ENCODE measurements at regions not wholly inside any gene's neighbourhood (a gene's known extent, or its start where the extent isn't known, plus 50 kb on each side); places are given as distances from the start of the nearest gene placed in this dataset.

DNA sequence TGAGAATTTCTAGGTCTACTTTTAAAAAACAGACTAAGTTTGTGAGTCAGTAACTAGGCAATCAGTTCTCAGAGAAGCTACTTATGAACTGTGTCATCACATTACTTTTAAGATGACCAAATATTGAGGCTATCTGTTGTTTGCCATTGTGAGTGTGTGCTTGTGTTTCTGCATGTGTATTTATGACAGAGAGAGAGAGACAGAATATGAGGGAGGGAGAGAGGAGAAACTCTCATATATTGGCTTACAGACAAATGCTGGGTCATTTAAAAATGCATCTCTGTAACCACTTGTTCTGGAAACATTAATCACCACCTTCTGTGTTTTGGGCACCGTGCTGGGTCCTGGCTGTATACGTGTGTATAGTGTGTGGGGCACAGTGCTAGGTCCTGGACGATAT lies 161.5 kb upstream of the FRMD6 start:
- Histone ChIP-seq H3K4me3 (ENCODE audit: low read depth, low read length) (no peak overlapping the region), H3K4me1 (ENCODE audit: control insufficient read depth, insufficient read depth, low read length) (no peaks in the 10 kb centered on the region), H3K27ac (ENCODE audit: low read depth, low read length) (no peak overlapping the region), H3K27me3 (ENCODE audit: control insufficient read depth, insufficient read depth, low read length) (no peaks in the 10 kb centered on the region), H3K36me3 (ENCODE audit: control insufficient read depth, insufficient read depth, low read length) (no peaks in the 10 kb centered on the region), H3K9me3 (ENCODE audit: control insufficient read depth, insufficient read depth, low read depth, low read length) (peaks cover 15% of the 10 kb centered on the region), H3K9ac (ENCODE audit: low read length) (no peak overlapping the region)

DNA sequence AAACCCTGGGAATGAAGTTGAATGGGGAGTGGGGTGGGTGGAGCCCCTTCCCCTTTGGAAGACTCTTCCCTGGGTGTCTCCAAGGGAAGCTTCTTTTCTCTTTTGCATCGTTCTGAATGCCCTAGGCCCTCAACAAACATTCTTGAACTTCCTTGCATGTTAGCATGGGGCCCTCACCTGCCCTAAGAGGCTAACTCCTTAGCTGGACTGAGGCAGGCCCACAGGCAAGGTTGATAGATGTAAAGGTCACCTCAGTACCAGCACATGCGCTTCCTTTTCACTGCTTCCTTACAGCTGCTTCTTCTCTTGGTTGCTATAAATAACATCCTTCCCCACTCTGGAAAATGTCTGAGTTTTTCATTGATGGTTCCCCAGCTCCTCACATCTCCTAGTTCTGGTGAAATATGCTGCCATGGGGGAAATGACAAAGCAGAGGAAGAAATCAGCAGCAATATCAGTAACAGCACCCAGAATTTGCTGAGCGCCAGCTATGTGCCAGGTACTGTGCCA lies 160.6 kb upstream of the FRMD6 start:
- H3K36me3 ChIP-seq (ENCODE audit: control insufficient read depth, insufficient read depth, low read length) = no peaks in the 10 kb centered on the region
- H3K4me1 ChIP-seq (ENCODE audit: control insufficient read depth, insufficient read depth, low read length) = no peaks in the 10 kb centered on the region
- H3K27ac ChIP-seq (ENCODE audit: low read depth, low read length) = no peak overlapping the region
- H3K9ac ChIP-seq (ENCODE audit: low read length) = no peak overlapping the region
- H3K9me3 ChIP-seq (ENCODE audit: control insufficient read depth, insufficient read depth, low read depth, low read length) = peaks cover 18% of the 10 kb centered on the region
- no peak overlapping the region for H3K4me3 ChIP-seq (ENCODE audit: low read depth, low read length)
- no peaks in the 10 kb centered on the region for H3K27me3 ChIP-seq (ENCODE audit: control insufficient read depth, insufficient read depth, low read length)

DNA sequence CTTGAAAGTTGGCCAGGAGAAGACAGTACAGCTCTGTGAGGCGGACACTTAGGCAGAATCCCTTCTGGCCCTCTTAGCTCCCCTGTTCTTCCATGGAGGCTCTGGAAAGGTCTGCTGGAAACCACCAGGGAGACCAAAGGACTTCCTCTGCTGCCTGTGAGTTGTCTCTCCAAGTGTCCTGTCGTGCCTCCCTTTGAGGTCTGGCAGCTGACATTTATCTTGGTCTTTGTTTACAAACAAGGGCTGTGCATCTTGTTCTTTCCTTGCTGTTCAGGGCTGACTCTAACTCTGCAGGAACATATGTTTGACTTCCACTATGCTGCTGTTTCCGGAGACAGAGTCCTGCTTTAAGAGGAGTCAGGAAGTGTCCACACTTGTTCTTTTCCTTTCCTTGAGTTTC lies 159.9 kb upstream of the FRMD6 start:
- H3K9me3 ChIP-seq (ENCODE audit: control insufficient read depth, insufficient read depth, low read depth, low read length) = peaks cover 24% of the 10 kb centered on the region
- H3K9ac ChIP-seq (ENCODE audit: low read length) = no peak overlapping the region
- no peak overlapping the region for H3K27ac ChIP-seq (ENCODE audit: low read depth, low read length)
- no peaks in the 10 kb centered on the region for H3K36me3 ChIP-seq (ENCODE audit: control insufficient read depth, insufficient read depth, low read length)
- H3K4me1 ChIP-seq (ENCODE audit: control insufficient read depth, insufficient read depth, low read length) = no peaks in the 10 kb centered on the region
- H3K27me3 ChIP-seq (ENCODE audit: control insufficient read depth, insufficient read depth, low read length) = no peaks in the 10 kb centered on the region
- no peak overlapping the region for H3K4me3 ChIP-seq (ENCODE audit: low read depth, low read length)

DNA sequence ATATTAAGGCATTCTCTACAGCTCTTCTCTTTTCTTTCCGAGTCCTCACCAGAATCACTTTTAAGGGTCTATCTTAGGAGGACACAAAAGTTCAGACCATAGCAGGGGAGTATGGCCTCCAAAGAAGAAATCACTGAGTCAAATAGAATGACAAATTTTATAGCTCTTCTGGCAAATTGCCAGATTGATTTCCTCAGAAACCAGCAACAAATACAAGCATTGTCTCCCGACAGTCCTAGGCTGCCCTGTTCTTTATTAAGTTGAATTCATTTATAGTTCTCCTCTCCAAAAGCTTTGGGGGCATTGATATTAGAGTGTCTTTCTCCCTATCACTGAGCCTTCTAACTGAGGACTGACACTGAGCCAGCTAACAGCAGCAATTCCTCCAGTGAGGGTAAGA lies 156.4 kb upstream of the FRMD6 start:
- Histone ChIP-seq H3K4me1 (ENCODE audit: control insufficient read depth, insufficient read depth, low read length) (no peaks in the 10 kb centered on the region), H3K36me3 (ENCODE audit: control insufficient read depth, insufficient read depth, low read length) (no peaks in the 10 kb centered on the region), H3K9me3 (ENCODE audit: control insufficient read depth, insufficient read depth, low read depth, low read length) (peaks cover 27% of the 10 kb centered on the region), H3K9ac (ENCODE audit: low read length) (no peak overlapping the region), H3K4me3 (ENCODE audit: low read depth, low read length) (no peak overlapping the region), H3K27me3 (ENCODE audit: control insufficient read depth, insufficient read depth, low read length) (no peaks in the 10 kb centered on the region), H3K27ac (ENCODE audit: low read depth, low read length) (no peak overlapping the region)

DNA sequence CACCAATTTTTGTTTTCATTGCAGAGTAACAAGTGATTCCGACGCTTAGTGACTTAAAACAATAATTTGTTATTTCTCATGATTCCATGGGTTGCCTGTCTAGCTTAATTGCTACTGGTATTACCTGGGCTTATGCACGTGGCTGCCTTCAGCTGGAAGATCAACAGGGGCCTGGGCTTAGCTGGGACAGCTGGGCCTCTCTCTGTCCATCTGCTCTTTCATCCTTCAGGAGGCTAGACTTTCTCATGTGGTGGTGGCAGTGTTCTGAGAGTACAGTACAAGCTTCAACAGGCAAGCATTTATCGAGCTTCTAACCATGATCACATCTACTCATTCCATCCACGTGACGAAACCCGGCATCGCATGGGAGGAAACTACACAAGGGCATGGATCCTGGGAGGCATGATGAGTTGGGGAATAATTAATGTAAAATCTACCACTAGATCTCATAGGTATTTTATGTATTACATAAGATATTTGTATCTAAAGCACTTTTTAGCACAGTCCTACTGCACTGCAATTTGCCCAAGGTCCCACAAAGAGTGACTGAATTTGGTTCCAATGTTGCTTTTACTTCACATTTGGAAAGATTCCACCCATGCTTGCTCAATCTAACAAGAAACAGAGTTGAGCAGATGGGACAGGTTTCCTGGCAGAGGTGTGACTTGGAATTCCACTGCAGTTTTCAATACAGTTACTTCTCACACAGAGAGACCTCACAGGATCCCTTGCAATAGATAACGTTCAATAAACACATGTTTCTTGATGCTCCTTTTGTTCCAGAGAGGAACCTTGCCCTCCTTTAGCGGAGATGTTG lies 153.1 kb upstream of the FRMD6 start:
- H3K9me3 ChIP-seq (ENCODE audit: control insufficient read depth, insufficient read depth, low read depth, low read length) = peaks cover 19% of the 10 kb centered on the region
- no peaks in the 10 kb centered on the region for H3K36me3 ChIP-seq (ENCODE audit: control insufficient read depth, insufficient read depth, low read length)
- no peaks in the 10 kb centered on the region for H3K4me1 ChIP-seq (ENCODE audit: control insufficient read depth, insufficient read depth, low read length)
- no peak overlapping the region for H3K4me3 ChIP-seq (ENCODE audit: low read depth, low read length)
- H3K27ac ChIP-seq (ENCODE audit: low read depth, low read length) = no peak overlapping the region
- H3K9ac ChIP-seq (ENCODE audit: low read length) = no peak overlapping the region
- no peaks in the 10 kb centered on the region for H3K27me3 ChIP-seq (ENCODE audit: control insufficient read depth, insufficient read depth, low read length)

DNA sequence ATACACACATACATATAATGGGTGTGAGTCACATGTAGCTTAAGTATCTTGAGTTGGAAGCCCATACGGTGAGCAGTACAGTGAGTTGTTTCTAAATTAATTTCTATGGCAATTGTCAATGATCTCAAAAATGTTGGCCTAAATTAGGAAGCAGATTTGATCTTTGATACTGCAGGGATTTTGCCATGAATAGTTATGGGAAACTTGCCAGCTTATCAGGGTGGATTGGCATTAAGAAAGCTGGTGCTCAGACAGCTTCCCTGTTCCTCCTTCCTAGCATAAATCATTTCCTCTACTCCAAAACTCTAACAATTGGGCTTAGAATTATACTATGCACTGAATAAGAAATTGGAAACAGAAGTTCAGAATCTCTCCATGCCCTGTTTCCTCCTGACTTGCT lies 150.9 kb upstream of the FRMD6 start:
- H3K9ac ChIP-seq (ENCODE audit: low read length) = no peak overlapping the region
- no peak overlapping the region for H3K4me3 ChIP-seq (ENCODE audit: low read depth, low read length)
- no peaks in the 10 kb centered on the region for H3K27me3 ChIP-seq (ENCODE audit: control insufficient read depth, insufficient read depth, low read length)
- H3K9me3 ChIP-seq (ENCODE audit: control insufficient read depth, insufficient read depth, low read depth, low read length) = peaks cover 11% of the 10 kb centered on the region
- H3K4me1 ChIP-seq (ENCODE audit: control insufficient read depth, insufficient read depth, low read length) = no peaks in the 10 kb centered on the region
- no peak overlapping the region for H3K27ac ChIP-seq (ENCODE audit: low read depth, low read length)
- no peaks in the 10 kb centered on the region for H3K36me3 ChIP-seq (ENCODE audit: control insufficient read depth, insufficient read depth, low read length)

DNA sequence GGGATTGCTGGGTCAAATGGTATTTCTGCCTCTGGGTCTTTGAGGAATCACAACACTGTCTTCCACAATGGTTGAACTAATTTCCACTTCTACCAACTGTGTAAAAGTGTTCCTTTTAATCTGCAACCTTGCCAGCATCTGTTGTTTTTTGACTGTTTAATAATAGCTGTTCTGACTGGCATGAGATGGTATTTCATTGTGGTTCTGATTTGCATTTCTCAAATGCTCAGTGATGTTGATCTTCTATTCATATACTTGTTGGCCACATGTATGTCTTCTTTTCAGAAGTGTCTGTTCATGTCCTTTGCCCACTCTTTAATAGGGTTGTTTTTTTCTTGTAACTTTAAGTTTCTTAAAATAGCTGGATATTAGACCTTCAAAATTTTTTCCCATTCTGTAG lies 150.0 kb upstream of the FRMD6 start:
- Histone ChIP-seq H3K9me3 (ENCODE audit: control insufficient read depth, insufficient read depth, low read depth, low read length) (peaks cover 3% of the 10 kb centered on the region), H3K9ac (ENCODE audit: low read length) (no peak overlapping the region), H3K4me1 (ENCODE audit: control insufficient read depth, insufficient read depth, low read length) (no peaks in the 10 kb centered on the region), H3K27ac (ENCODE audit: low read depth, low read length) (no peak overlapping the region), H3K4me3 (ENCODE audit: low read depth, low read length) (no peak overlapping the region), H3K27me3 (ENCODE audit: control insufficient read depth, insufficient read depth, low read length) (no peaks in the 10 kb centered on the region), H3K36me3 (ENCODE audit: control insufficient read depth, insufficient read depth, low read length) (no peaks in the 10 kb centered on the region)

DNA sequence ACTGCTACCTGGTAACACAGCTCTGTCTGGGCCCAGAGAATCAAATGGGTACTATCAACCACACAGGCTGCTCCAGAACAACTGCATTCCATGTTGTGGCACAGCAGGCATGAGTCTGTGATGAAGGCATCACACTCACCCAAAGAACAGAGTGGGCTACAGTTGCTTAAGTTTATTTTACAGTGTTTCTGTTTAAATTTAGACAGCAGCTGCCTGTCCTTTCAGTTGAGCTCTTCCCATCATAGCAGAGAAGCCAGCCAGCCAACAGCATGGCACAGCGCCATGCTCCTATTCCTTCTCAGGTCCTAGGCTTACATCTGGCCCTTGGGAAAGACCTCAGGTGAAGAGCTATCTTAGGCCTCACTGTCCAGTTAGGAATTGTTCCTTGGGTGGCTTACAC lies 147.0 kb upstream of the FRMD6 start:
- no peak overlapping the region for H3K27ac ChIP-seq (ENCODE audit: low read depth, low read length)
- peaks cover 14% of the 10 kb centered on the region for H3K4me1 ChIP-seq (ENCODE audit: control insufficient read depth, insufficient read depth, low read length)
- H3K4me3 ChIP-seq (ENCODE audit: low read depth, low read length) = no peak overlapping the region
- H3K36me3 ChIP-seq (ENCODE audit: control insufficient read depth, insufficient read depth, low read length) = no peaks in the 10 kb centered on the region
- no peaks in the 10 kb centered on the region for H3K27me3 ChIP-seq (ENCODE audit: control insufficient read depth, insufficient read depth, low read length)
- no peaks in the 10 kb centered on the region; the same call in 1 of the 2 replicates for H3K9me3 ChIP-seq (ENCODE audit: control insufficient read depth, insufficient read depth, low read depth, low read length)
- no peak overlapping the region for H3K9ac ChIP-seq (ENCODE audit: low read length)

DNA sequence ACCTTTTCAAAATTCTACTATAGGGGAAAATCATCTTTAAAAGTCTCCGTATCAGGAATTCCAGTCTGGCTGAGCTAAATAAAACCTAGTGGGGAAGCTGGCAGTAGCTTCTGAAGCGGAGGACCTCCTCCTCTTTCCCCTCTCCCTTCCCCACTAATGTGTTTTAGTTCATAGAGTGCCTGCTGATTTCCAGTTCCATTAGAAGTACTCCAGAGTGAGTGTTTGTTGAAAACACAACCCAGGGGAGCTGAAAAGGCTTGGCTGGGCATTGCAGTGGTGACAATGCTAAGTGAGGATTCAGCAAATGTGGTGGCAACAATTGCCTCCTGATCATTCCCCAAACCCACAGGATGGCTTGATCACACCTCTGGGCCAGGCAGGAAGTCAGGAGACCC lies 144.2 kb upstream of the FRMD6 start:
- Histone ChIP-seq H3K9ac (ENCODE audit: low read length) (no peak overlapping the region), H3K27ac (ENCODE audit: low read depth, low read length) (no peak overlapping the region), H3K27me3 (ENCODE audit: control insufficient read depth, insufficient read depth, low read length) (no peaks in the 10 kb centered on the region), H3K4me1 (ENCODE audit: control insufficient read depth, insufficient read depth, low read length) (peaks cover 14% of the 10 kb centered on the region), H3K9me3 (ENCODE audit: control insufficient read depth, insufficient read depth, low read depth, low read length) (no peaks in the 10 kb centered on the region; the same call in 1 of the 2 replicates), H3K4me3 (ENCODE audit: low read depth, low read length) (no peak overlapping the region), H3K36me3 (ENCODE audit: control insufficient read depth, insufficient read depth, low read length) (no peaks in the 10 kb centered on the region)

DNA sequence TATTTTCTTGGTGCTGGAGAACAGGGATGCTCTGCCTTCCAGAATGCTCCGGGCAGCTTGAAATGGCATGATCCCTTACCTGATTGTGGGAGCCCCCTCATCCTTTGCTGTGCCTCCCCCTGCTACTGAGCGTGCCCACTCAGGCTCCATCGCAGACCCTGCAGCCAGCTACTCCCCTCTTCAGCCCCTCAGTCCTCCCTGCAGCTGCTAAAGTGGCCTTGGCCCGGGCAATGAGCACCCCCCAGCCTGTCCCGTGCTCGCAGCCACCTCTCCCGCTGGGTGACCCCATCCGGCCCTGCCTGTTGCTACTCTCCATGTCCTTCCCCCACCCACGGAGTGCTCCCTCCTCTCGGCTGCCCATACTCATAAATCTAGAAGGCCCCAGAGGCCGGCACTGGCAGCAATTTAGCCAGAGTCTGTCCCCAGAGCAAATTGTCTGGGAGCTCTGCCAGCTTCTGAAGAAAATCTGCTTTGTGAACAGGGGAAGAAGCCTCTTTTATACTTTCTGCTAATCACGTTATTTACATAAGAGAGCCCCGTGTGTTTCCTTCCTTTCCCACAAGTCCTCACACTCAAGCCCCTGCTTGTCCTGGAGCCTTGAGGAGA lies 143.7 kb upstream of the FRMD6 start:
- H3K9me3 ChIP-seq (ENCODE audit: control insufficient read depth, insufficient read depth, low read depth, low read length) = no peaks in the 10 kb centered on the region
- no peak overlapping the region for H3K27ac ChIP-seq (ENCODE audit: low read depth, low read length)
- no peaks in the 10 kb centered on the region for H3K27me3 ChIP-seq (ENCODE audit: control insufficient read depth, insufficient read depth, low read length)
- no peaks in the 10 kb centered on the region for H3K36me3 ChIP-seq (ENCODE audit: control insufficient read depth, insufficient read depth, low read length)
- H3K4me1 ChIP-seq (ENCODE audit: control insufficient read depth, insufficient read depth, low read length) = peaks cover 14% of the 10 kb centered on the region
- H3K4me3 ChIP-seq (ENCODE audit: low read depth, low read length) = no peak overlapping the region
- no peak overlapping the region for H3K9ac ChIP-seq (ENCODE audit: low read length)

DNA sequence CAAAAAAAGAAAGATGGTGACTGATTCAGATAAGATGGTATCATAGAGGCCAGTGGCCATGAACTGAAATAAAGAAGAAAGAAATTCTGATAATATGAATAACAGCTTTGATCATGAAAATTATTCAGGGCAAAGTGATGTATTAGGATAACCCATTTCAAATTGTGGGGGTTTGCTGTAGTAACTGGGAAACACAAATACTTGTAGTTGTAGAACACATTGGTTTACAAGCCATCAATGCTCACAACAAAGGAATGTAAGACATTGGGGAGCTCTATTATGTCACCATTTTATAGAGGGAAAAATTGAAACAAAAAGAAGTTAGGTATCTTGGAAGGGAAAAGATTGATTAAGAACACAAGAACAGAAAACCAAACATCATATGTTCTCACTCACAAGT lies 140.4 kb upstream of the FRMD6 start:
- Histone ChIP-seq H3K36me3 (ENCODE audit: control insufficient read depth, insufficient read depth, low read length) (no peaks in the 10 kb centered on the region), H3K4me1 (ENCODE audit: control insufficient read depth, insufficient read depth, low read length) (peaks cover 14% of the 10 kb centered on the region)

More for the DNA sequence above, 140.4 kb upstream of the FRMD6 start:
- H3K9ac ChIP-seq (ENCODE audit: low read length) = no peak overlapping the region
- H3K9me3 ChIP-seq (ENCODE audit: control insufficient read depth, insufficient read depth, low read depth, low read length) = no peaks in the 10 kb centered on the region
- H3K27me3 ChIP-seq (ENCODE audit: control insufficient read depth, insufficient read depth, low read length) = no peaks in the 10 kb centered on the region
- no peak overlapping the region for H3K4me3 ChIP-seq (ENCODE audit: low read depth, low read length)
- no peak overlapping the region for H3K27ac ChIP-seq (ENCODE audit: low read depth, low read length)

Data from HUES6 (cell line).